ENCODE measurements at regions not wholly inside any gene's neighbourhood (a gene's known extent, or its start where the extent isn't known, plus 50 kb on each side); places are given as distances from the start of the nearest gene placed in this dataset.
"Not testable (repeated sequence)": the region's sequence is repeated elsewhere in the genome, so short reads cannot be mapped to it uniquely, and the experiment has no call there.

DNA sequence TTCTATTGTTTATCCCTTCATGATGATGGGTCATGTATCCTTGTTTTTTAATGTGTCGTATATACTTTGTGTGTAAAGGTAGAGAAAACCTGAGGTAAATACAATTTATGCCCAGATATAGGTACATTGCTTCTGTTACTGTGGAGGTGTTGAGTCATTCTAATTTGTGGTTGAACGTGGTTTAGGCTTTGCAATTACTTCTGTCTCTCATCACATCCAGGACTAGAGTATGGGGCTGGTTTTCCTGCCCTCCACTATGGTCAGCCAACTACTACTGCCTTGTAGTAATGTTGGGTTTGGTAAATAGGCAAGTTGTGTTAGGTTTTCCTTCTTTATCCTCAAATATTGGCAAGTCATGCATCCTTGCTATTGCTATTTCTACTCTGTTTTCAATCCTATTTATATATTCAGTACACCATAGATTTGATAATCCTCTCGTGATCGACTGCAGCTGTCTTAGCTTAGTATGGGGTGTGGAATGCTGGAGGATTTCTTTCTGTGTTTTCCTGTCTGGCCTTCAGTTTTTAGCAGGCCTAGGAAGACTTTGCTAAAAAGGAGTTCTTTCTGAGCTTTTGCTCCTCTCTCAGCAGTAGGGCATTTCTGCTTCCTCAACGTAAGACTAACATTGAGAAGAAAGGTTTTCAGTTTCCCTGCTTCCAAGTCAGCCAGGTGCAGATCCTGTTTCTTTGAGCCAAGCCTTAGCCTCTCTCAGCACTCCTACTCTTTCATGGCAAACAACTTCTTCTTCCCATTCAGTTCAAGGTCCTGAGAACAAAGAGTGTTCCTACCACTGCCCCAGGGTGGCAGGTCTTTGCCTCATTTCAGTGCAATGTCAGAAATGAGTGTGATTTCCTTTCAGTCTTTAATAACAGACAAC is 844.4 kb upstream of the CDH18 start:
- Histone ChIP-seq H3K9ac (ENCODE audit: insufficient read depth, low read length) (no peak overlapping the region), H3K27me3 (ENCODE audit: control insufficient read depth, insufficient read depth, low read length) (no peaks in the 10 kb centered on the region), H3K36me3 (ENCODE audit: control insufficient read depth, insufficient read depth, low read length) (no peaks in the 10 kb centered on the region), H4K20me1 (ENCODE audit: control insufficient read depth, extremely low read depth, insufficient read depth, low read length) (no peaks in the 10 kb centered on the region), H3K4me3 (replicated peaks in 1 of 4; ENCODE audit: control extremely low read depth in 1 of 4, insufficient read depth in 1 of 4, low read depth in 3 of 4, low read length in 4 of 4) (no peak overlapping the region), H3K4me1 (ENCODE audit: control insufficient read depth, extremely low read depth, insufficient read depth, low read length) (no peaks in the 10 kb centered on the region), H3K79me2 (ENCODE audit: control insufficient read depth, insufficient read depth, low read length) (no peaks in the 10 kb centered on the region), H3K27ac (ENCODE audit: insufficient read depth, low read length) (no peak overlapping the region), H3K9me3 (ENCODE audit: control insufficient read depth, insufficient read depth, low read depth, low read length) (no peaks in the 10 kb centered on the region), H3K4me2 (ENCODE audit: extremely low read depth, insufficient read depth, low read length) (no peak overlapping the region), H2AFZ (ENCODE audit: low read length) (no peak overlapping the region)
- DNase-seq (ENCODE audit: low read depth in 2 of 2): no peak
- no peak for TF ChIP-seq EZH2 (IDR thresholded peaks at IDR 0.05; ENCODE audit: low read length, missing control alignments)
- TF ChIP-seq, protein P1, sequence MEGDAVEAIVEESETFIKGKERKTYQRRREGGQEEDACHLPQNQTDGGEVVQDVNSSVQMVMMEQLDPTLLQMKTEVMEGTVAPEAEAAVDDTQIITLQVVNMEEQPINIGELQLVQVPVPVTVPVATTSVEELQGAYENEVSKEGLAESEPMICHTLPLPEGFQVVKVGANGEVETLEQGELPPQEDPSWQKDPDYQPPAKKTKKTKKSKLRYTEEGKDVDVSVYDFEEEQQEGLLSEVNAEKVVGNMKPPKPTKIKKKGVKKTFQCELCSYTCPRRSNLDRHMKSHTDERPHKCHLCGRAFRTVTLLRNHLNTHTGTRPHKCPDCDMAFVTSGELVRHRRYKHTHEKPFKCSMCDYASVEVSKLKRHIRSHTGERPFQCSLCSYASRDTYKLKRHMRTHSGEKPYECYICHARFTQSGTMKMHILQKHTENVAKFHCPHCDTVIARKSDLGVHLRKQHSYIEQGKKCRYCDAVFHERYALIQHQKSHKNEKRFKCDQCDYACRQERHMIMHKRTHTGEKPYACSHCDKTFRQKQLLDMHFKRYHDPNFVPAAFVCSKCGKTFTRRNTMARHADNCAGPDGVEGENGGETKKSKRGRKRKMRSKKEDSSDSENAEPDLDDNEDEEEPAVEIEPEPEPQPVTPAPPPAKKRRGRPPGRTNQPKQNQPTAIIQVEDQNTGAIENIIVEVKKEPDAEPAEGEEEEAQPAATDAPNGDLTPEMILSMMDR (conservative IDR thresholded peaks at IDR 0.05 in 1 of 2, IDR thresholded peaks at IDR 0.05 in 1 of 2; ENCODE audit: low read depth in 1 of 2, low read length in 2 of 2): no peak

DNA sequence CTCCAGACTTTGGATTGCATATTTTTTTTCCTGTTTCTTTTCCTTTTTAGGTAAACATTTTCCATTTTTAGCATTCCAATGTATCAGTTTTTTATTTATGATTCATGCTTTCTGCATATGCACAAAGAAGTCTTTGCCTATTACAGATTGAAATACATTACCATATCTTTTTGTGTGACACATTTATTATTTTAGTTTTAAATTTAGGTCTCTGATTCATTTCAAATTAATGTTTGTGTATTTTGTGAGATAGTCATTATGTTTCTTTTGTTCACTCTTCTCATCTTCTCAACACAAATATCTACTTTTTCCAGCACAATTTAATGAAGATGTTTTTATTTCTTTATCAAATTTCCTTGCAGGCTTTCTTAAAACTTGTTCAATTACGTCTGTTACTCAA is 838.0 kb upstream of the CDH18 start:
- not testable (repeated sequence) for H3K27ac ChIP-seq (ENCODE audit: insufficient read depth, low read length); H3K9me3 ChIP-seq (ENCODE audit: control insufficient read depth, insufficient read depth, low read depth, low read length)
- DNase-seq (ENCODE audit: low read depth in 2 of 2): peak in 1 of 2 donors; percentile 1

DNA sequence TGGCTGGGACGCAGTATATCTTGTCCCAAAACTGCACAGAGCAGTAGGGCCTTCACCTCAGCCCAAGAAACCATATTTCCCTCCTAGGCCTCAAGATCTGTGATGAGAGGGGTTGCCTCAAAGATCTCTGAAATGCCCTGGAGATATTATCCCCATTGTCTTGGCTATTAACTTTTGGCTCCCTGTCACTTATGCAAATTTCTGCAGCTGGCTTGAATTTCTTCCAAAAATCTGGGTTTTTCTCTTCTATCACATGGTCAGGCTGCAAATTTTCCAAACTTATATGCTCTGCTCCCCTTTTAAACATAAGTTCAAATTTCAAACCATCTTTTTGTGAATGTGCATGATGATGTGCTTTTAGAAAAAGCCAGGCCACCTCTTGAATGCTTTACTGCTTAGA is 809.2 kb upstream of the CDH18 start:
- H2AFZ ChIP-seq (ENCODE audit: low read length); H3K9me3 ChIP-seq (ENCODE audit: control insufficient read depth, insufficient read depth, low read depth, low read length); H3K79me2 ChIP-seq (ENCODE audit: control insufficient read depth, insufficient read depth, low read length); H3K27ac ChIP-seq (ENCODE audit: insufficient read depth, low read length); H3K9ac ChIP-seq (ENCODE audit: insufficient read depth, low read length); H4K20me1 ChIP-seq (ENCODE audit: control insufficient read depth, extremely low read depth, insufficient read depth, low read length); H3K27me3 ChIP-seq (ENCODE audit: control insufficient read depth, insufficient read depth, low read length); DNase-seq (ENCODE audit: low read depth in 2 of 2); H3K4me2 ChIP-seq (ENCODE audit: extremely low read depth, insufficient read depth, low read length); H3K4me1 ChIP-seq (ENCODE audit: control insufficient read depth, extremely low read depth, insufficient read depth, low read length); H3K4me3 ChIP-seq (replicated peaks in 1 of 4; ENCODE audit: control extremely low read depth in 1 of 4, insufficient read depth in 1 of 4, low read depth in 3 of 4, low read length in 4 of 4); H3K36me3 ChIP-seq (ENCODE audit: control insufficient read depth, insufficient read depth, low read length): not testable (repeated sequence)

More for the DNA sequence above, 838.0 kb upstream of the CDH18 start:
- H3K79me2 ChIP-seq (ENCODE audit: control insufficient read depth, insufficient read depth, low read length); H3K27me3 ChIP-seq (ENCODE audit: control insufficient read depth, insufficient read depth, low read length); H3K4me1 ChIP-seq (ENCODE audit: control insufficient read depth, extremely low read depth, insufficient read depth, low read length); H3K4me2 ChIP-seq (ENCODE audit: extremely low read depth, insufficient read depth, low read length); H3K9ac ChIP-seq (ENCODE audit: insufficient read depth, low read length); H2AFZ ChIP-seq (ENCODE audit: low read length); H4K20me1 ChIP-seq (ENCODE audit: control insufficient read depth, extremely low read depth, insufficient read depth, low read length); H3K4me3 ChIP-seq (replicated peaks in 1 of 4; ENCODE audit: control extremely low read depth in 1 of 4, insufficient read depth in 1 of 4, low read depth in 3 of 4, low read length in 4 of 4); H3K36me3 ChIP-seq (ENCODE audit: control insufficient read depth, insufficient read depth, low read length): not testable (repeated sequence)

DNA sequence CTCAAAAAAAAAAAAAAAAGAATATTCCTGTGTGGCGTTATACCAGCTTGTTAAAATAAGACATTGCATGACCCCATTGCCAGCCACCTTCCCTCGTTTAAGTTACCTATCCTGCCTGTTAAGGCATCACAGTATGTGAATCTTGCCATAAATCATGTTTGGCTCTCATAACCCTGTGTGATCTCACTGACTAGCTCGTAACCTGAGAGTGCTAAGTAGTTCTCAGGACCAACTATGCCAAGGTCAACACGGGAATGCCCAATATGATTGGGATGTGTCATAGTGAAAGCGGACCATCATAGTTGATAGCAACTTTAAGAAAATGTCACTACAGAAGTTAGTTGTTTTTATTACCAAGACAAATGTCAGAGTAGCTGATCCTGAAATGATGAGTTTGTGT is 796.8 kb upstream of the CDH18 start:
- not testable (repeated sequence) for H3K27ac ChIP-seq (ENCODE audit: insufficient read depth, low read length); H3K4me3 ChIP-seq (replicated peaks in 1 of 4; ENCODE audit: control extremely low read depth in 1 of 4, insufficient read depth in 1 of 4, low read depth in 3 of 4, low read length in 4 of 4); DNase-seq (ENCODE audit: low read depth in 2 of 2); H2AFZ ChIP-seq (ENCODE audit: low read length); H3K9me3 ChIP-seq (ENCODE audit: control insufficient read depth, insufficient read depth, low read depth, low read length); H3K4me2 ChIP-seq (ENCODE audit: extremely low read depth, insufficient read depth, low read length); H3K36me3 ChIP-seq (ENCODE audit: control insufficient read depth, insufficient read depth, low read length); H4K20me1 ChIP-seq (ENCODE audit: control insufficient read depth, extremely low read depth, insufficient read depth, low read length); H3K4me1 ChIP-seq (ENCODE audit: control insufficient read depth, extremely low read depth, insufficient read depth, low read length); H3K9ac ChIP-seq (ENCODE audit: insufficient read depth, low read length); H3K27me3 ChIP-seq (ENCODE audit: control insufficient read depth, insufficient read depth, low read length); H3K79me2 ChIP-seq (ENCODE audit: control insufficient read depth, insufficient read depth, low read length)

DNA sequence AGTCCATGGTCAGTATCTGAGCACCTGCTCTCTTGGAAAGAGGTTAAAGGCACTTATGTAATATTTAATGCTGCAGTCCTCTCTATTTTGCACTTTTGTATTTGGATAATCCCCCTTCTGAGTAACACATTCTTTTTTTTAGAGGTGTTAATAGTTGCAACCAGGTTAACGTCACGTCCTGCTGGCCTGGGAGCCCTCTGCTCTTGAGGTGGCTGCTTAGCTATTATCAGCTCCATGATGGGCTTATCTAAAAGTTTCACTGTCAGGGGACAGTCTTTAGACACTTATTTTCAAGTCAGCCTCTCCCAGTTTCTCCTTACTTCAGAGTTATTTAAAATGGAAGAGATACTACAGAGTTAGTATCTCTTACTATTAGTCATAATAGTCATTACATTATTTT is 795.5 kb upstream of the CDH18 start:
- not testable (repeated sequence) for H3K9me3 ChIP-seq (ENCODE audit: control insufficient read depth, insufficient read depth, low read depth, low read length); H3K79me2 ChIP-seq (ENCODE audit: control insufficient read depth, insufficient read depth, low read length); H3K36me3 ChIP-seq (ENCODE audit: control insufficient read depth, insufficient read depth, low read length); H3K27ac ChIP-seq (ENCODE audit: insufficient read depth, low read length); H3K9ac ChIP-seq (ENCODE audit: insufficient read depth, low read length); H4K20me1 ChIP-seq (ENCODE audit: control insufficient read depth, extremely low read depth, insufficient read depth, low read length); H3K4me3 ChIP-seq (replicated peaks in 1 of 4; ENCODE audit: control extremely low read depth in 1 of 4, insufficient read depth in 1 of 4, low read depth in 3 of 4, low read length in 4 of 4); H3K27me3 ChIP-seq (ENCODE audit: control insufficient read depth, insufficient read depth, low read length); H3K4me2 ChIP-seq (ENCODE audit: extremely low read depth, insufficient read depth, low read length); H2AFZ ChIP-seq (ENCODE audit: low read length); H3K4me1 ChIP-seq (ENCODE audit: control insufficient read depth, extremely low read depth, insufficient read depth, low read length); DNase-seq (ENCODE audit: low read depth in 2 of 2)

DNA sequence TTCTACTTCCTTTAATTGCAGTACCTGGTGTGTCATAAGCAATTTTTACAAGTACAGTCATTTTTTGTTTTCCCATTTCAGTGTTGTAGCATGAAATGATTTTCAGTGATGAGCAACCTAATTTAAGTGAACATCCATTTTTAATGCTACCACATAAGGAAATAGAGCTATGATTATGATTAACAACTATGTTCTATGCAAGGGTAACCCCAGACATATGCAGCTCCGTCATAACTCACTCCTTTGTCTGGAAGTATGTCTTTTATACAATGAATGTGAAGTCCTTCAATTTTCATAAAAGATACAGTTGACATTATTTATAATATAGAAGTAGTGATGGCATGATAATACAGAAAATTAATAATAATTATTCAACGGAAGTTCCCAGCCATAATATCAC is 783.3 kb upstream of the CDH18 start:
- not testable (repeated sequence) for H2AFZ ChIP-seq (ENCODE audit: low read length); H3K27ac ChIP-seq (ENCODE audit: insufficient read depth, low read length); H3K36me3 ChIP-seq (ENCODE audit: control insufficient read depth, insufficient read depth, low read length); H3K4me2 ChIP-seq (ENCODE audit: extremely low read depth, insufficient read depth, low read length); H3K27me3 ChIP-seq (ENCODE audit: control insufficient read depth, insufficient read depth, low read length); H3K9ac ChIP-seq (ENCODE audit: insufficient read depth, low read length); H3K79me2 ChIP-seq (ENCODE audit: control insufficient read depth, insufficient read depth, low read length); H3K4me3 ChIP-seq (replicated peaks in 1 of 4; ENCODE audit: control extremely low read depth in 1 of 4, insufficient read depth in 1 of 4, low read depth in 3 of 4, low read length in 4 of 4); H4K20me1 ChIP-seq (ENCODE audit: control insufficient read depth, extremely low read depth, insufficient read depth, low read length); DNase-seq (ENCODE audit: low read depth in 2 of 2); H3K9me3 ChIP-seq (ENCODE audit: control insufficient read depth, insufficient read depth, low read depth, low read length); H3K4me1 ChIP-seq (ENCODE audit: control insufficient read depth, extremely low read depth, insufficient read depth, low read length)

All from fibroblast of lung (primary cell).